GM12878 (cell line): ENCODE measurements at regions not wholly inside any gene's neighbourhood (a gene's known extent, or its start where the extent isn't known, plus 50 kb on each side); places are given as distances from the start of the nearest gene placed in this dataset.

Experiments
- FOXM1 ChIP-seq: IDR thresholded peaks from 2 replicates; pipeline ENCODE4 v1.6.1; 2012; ENCODE audit warnings: low read depth, mild to moderate bottlenecking, inconsistent platforms, low read length, moderate library complexity
- KAT2A ChIP-seq: conservative IDR thresholded peaks from 2 replicates; pipeline ENCODE4 v1.6.1; 2011; ENCODE audit warnings: low read depth, low read length; ENCODE audit not compliant: control insufficient read depth
- LARP7 ChIP-seq: fragments of 450-650 bp; IDR thresholded peaks from 2 replicates; pipeline ENCODE4 v1.6.1; 2017; ENCODE audit warnings: mild to moderate bottlenecking
- NFIC ChIP-seq: IDR thresholded peaks from 2 replicates; pipeline ENCODE4 v1.6.1; 2012; ENCODE audit warnings: low read depth, mild to moderate bottlenecking, inconsistent platforms, low read length, moderate library complexity
- POLR2A ChIP-seq: IDR thresholded peaks from 2 replicates; pipeline ENCODE4 v1.6.1; 2011; ENCODE audit warnings: low read depth, mild to moderate bottlenecking, low read length
- TCF12 ChIP-seq: IDR thresholded peaks from 2 replicates; pipeline ENCODE4 v1.6.1; 2011; ENCODE audit warnings: low read depth, mild to moderate bottlenecking, low read length
- TCF7 ChIP-seq: IDR thresholded peaks from 2 replicates; pipeline ENCODE4 v1.6.1; 2014; ENCODE audit warnings: antibody characterized with exemption, borderline replicate concordance
- WRNIP1 ChIP-seq: IDR thresholded peaks from 2 replicates; pipeline ENCODE4 v1.6.1; 2011; ENCODE audit warnings: low read depth, low read length, improper control_type of control experiment, borderline replicate concordance
- ZNF384 ChIP-seq: IDR thresholded peaks from 2 replicates; pipeline ENCODE4 v1.6.1; 2012; ENCODE audit warnings: low read depth, mild to moderate bottlenecking, low read length, improper control_type of control experiment, borderline replicate concordance
- TF ChIP-seq, protein P1 (sequence below): fragments of 450-650 bp; IDR thresholded peaks from 2 replicates; pipeline ENCODE4 v1.6.1; 2016; ENCODE audit warnings: mild to moderate bottlenecking
- TF ChIP-seq, protein P2 (sequence below): IDR thresholded peaks from 2 replicates; pipeline ENCODE4 v1.6.1; 2011; ENCODE audit warnings: borderline replicate concordance, low read depth, mild to moderate bottlenecking, moderate library complexity, mixed read lengths, low read length; ENCODE audit not compliant: insufficient read depth; ENCODE audit errors: extremely low read length
- TF ChIP-seq, protein P3 (sequence below): fragments of 450-650 bp; conservative IDR thresholded peaks from 2 replicates; pipeline ENCODE4 v1.6.1; 2017; ENCODE audit warnings: mild to moderate bottlenecking, moderate library complexity
- TF ChIP-seq, protein P4 (sequence below): fragments of 450-650 bp; IDR thresholded peaks from 2 replicates; pipeline ENCODE4 v1.6.1; 2017; ENCODE audit warnings: mild to moderate bottlenecking, moderate library complexity
- TF ChIP-seq, protein P5 (sequence below): fragments of 450-650 bp; IDR thresholded peaks from 2 replicates; pipeline ENCODE4 v1.6.1; 2016; ENCODE audit warnings: mild to moderate bottlenecking, moderate library complexity, borderline replicate concordance

DNA sequence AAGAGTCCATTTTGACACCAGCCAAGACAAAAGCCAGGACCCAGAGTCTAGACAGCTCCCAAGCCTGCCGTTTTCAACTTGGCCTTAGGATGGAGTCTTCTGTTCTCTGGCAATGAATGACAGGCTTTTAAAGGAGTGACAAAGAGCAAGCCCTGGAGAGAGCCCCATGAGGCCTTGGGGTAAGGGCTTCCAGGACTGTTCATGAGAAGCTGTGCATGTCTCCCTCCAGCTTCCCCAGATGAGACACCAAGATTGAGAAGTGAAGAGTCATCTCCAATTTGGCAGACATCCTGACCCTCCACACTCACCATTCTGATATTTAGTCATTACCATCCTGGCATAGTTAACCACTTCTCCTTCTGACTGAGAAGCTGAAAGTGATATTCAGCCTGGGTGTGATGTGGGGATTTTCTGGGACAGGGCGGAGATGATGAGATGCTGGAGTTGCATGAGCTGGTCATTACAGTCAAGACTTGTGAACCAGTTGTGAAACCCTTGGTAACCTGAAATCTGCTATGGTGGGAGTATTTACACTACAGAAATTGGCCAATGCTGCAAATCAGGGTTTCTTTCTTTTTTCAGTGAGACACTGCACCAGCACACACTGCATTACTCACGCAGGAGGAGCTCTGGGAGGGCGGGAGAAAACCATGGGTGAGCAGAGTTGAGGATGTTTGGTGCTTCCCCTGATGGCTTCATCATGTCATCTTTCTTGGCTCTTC, 77.8 kb downstream of the VCPKMT start (continued):
- TF ChIP-seq, protein P1, sequence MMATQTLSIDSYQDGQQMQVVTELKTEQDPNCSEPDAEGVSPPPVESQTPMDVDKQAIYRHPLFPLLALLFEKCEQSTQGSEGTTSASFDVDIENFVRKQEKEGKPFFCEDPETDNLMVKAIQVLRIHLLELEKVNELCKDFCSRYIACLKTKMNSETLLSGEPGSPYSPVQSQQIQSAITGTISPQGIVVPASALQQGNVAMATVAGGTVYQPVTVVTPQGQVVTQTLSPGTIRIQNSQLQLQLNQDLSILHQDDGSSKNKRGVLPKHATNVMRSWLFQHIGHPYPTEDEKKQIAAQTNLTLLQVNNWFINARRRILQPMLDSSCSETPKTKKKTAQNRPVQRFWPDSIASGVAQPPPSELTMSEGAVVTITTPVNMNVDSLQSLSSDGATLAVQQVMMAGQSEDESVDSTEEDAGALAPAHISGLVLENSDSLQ, result peak; percentile 90
- TF ChIP-seq, protein P2, sequence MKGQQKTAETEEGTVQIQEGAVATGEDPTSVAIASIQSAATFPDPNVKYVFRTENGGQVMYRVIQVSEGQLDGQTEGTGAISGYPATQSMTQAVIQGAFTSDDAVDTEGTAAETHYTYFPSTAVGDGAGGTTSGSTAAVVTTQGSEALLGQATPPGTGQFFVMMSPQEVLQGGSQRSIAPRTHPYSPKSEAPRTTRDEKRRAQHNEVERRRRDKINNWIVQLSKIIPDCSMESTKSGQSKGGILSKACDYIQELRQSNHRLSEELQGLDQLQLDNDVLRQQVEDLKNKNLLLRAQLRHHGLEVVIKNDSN, result no peak
- TF ChIP-seq POLR2A, result peak; percentile 56
- peak; percentile 97 for TF ChIP-seq FOXM1
- TF ChIP-seq WRNIP1, result peak; percentile 90; the same call in 1 of the 2 replicates
- TF ChIP-seq ZNF384, result no peak
- peak; percentile 60; the same call in 1 of the 2 replicates for TF ChIP-seq TCF12
- TF ChIP-seq, protein P3, sequence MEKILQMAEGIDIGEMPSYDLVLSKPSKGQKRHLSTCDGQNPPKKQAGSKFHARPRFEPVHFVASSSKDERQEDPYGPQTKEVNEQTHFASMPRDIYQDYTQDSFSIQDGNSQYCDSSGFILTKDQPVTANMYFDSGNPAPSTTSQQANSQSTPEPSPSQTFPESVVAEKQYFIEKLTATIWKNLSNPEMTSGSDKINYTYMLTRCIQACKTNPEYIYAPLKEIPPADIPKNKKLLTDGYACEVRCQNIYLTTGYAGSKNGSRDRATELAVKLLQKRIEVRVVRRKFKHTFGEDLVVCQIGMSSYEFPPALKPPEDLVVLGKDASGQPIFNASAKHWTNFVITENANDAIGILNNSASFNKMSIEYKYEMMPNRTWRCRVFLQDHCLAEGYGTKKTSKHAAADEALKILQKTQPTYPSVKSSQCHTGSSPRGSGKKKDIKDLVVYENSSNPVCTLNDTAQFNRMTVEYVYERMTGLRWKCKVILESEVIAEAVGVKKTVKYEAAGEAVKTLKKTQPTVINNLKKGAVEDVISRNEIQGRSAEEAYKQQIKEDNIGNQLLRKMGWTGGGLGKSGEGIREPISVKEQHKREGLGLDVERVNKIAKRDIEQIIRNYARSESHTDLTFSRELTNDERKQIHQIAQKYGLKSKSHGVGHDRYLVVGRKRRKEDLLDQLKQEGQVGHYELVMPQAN, result no peak
- TF ChIP-seq TCF7, result peak; percentile 62; the same call in 1 of the 2 replicates
- no peak for TF ChIP-seq LARP7
- TF ChIP-seq, protein P4, sequence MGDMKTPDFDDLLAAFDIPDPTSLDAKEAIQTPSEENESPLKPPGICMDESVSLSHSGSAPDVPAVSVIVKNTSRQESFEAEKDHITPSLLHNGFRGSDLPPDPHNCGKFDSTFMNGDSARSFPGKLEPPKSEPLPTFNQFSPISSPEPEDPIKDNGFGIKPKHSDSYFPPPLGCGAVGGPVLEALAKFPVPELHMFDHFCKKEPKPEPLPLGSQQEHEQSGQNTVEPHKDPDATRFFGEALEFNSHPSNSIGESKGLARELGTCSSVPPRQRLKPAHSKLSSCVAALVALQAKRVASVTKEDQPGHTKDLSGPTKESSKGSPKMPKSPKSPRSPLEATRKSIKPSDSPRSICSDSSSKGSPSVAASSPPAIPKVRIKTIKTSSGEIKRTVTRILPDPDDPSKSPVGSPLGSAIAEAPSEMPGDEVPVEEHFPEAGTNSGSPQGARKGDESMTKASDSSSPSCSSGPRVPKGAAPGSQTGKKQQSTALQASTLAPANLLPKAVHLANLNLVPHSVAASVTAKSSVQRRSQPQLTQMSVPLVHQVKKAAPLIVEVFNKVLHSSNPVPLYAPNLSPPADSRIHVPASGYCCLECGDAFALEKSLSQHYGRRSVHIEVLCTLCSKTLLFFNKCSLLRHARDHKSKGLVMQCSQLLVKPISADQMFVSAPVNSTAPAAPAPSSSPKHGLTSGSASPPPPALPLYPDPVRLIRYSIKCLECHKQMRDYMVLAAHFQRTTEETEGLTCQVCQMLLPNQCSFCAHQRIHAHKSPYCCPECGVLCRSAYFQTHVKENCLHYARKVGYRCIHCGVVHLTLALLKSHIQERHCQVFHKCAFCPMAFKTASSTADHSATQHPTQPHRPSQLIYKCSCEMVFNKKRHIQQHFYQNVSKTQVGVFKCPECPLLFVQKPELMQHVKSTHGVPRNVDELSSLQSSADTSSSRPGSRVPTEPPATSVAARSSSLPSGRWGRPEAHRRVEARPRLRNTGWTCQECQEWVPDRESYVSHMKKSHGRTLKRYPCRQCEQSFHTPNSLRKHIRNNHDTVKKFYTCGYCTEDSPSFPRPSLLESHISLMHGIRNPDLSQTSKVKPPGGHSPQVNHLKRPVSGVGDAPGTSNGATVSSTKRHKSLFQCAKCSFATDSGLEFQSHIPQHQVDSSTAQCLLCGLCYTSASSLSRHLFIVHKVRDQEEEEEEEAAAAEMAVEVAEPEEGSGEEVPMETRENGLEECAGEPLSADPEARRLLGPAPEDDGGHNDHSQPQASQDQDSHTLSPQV, result no peak
- TF ChIP-seq, protein P5, sequence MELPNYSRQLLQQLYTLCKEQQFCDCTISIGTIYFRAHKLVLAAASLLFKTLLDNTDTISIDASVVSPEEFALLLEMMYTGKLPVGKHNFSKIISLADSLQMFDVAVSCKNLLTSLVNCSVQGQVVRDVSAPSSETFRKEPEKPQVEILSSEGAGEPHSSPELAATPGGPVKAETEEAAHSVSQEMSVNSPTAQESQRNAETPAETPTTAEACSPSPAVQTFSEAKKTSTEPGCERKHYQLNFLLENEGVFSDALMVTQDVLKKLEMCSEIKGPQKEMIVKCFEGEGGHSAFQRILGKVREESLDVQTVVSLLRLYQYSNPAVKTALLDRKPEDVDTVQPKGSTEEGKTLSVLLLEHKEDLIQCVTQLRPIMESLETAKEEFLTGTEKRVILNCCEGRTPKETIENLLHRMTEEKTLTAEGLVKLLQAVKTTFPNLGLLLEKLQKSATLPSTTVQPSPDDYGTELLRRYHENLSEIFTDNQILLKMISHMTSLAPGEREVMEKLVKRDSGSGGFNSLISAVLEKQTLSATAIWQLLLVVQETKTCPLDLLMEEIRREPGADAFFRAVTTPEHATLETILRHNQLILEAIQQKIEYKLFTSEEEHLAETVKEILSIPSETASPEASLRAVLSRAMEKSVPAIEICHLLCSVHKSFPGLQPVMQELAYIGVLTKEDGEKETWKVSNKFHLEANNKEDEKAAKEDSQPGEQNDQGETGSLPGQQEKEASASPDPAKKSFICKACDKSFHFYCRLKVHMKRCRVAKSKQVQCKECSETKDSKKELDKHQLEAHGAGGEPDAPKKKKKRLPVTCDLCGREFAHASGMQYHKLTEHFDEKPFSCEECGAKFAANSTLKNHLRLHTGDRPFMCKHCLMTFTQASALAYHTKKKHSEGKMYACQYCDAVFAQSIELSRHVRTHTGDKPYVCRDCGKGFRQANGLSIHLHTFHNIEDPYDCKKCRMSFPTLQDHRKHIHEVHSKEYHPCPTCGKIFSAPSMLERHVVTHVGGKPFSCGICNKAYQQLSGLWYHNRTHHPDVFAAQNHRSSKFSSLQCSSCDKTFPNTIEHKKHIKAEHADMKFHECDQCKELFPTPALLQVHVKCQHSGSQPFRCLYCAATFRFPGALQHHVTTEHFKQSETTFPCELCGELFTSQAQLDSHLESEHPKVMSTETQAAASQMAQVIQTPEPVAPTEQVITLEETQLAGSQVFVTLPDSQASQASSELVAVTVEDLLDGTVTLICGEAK, result no peak
- TF ChIP-seq KAT2A, result no peak
- peak; percentile 99 for TF ChIP-seq NFIC
